ENCODE measurements at regions not wholly inside any gene's neighbourhood (a gene's known extent, or its start where the extent isn't known, plus 50 kb on each side); places are given as distances from the start of the nearest gene placed in this dataset.

GRCh38 chr4:187615972-187616371 lies 379.6 kb upstream of the ZFP42 start:
- no peak overlapping the region for H3K27ac ChIP-seq
- no peak overlapping the region for H3K4me3 ChIP-seq
- no peak for TF ChIP-seq CTCF (IDR thresholded peaks at IDR 0.05)
- no peak for TF ChIP-seq POLR2A (IDR thresholded peaks at IDR 0.05)
- no peak for TF ChIP-seq POLR2AphosphoS5 (IDR thresholded peaks at IDR 0.05; ENCODE audit: insufficient read depth in 1 of 2, low read depth in 1 of 2)
- no peaks in the 10 kb centered on the region for H3K9me3 ChIP-seq
- no peaks in the 10 kb centered on the region for H3K36me3 ChIP-seq
- H3K27me3 ChIP-seq = no peaks in the 10 kb centered on the region
- no peaks in the 10 kb centered on the region for H3K4me1 ChIP-seq
- intact Hi-C loops (cut with DNase I) = no loop called here
- no peak for DNase-seq (ENCODE audit: extremely low spot score in 2 of 2)

DNA sequence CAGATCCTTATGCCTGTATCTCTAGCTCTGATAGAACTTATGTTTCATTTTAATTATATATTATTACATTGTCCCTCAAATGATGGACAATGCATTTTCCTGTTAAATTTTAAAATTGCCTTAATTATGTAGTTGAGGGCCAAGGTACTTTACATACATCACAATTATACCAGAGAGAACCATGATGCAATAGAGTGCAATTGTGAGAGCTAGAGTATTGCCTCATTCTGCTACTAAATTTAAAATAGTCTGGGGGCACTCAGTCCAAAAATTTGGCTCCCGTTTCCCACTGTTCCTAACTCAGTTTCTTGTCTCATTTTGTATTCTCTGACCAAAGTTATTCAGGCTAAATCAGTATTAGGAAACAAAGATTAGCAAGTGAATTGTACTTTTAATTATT lies 378.5 kb upstream of the ZFP42 start:
- Histone ChIP-seq H3K9me3 (no peaks in the 10 kb centered on the region), H3K36me3 (no peaks in the 10 kb centered on the region), H3K4me1 (no peaks in the 10 kb centered on the region), H3K4me3 (no peak overlapping the region), H3K27ac (no peak overlapping the region), H3K27me3 (no peaks in the 10 kb centered on the region)
- intact Hi-C loops (cut with DNase I) = no loop called here
- no peak for DNase-seq (ENCODE audit: extremely low spot score in 2 of 2)
- TF ChIP-seq CTCF (IDR thresholded peaks at IDR 0.05) = no peak
- no peak for TF ChIP-seq POLR2AphosphoS5 (IDR thresholded peaks at IDR 0.05; ENCODE audit: insufficient read depth in 1 of 2, low read depth in 1 of 2)
- no peak for TF ChIP-seq POLR2A (IDR thresholded peaks at IDR 0.05)

DNA sequence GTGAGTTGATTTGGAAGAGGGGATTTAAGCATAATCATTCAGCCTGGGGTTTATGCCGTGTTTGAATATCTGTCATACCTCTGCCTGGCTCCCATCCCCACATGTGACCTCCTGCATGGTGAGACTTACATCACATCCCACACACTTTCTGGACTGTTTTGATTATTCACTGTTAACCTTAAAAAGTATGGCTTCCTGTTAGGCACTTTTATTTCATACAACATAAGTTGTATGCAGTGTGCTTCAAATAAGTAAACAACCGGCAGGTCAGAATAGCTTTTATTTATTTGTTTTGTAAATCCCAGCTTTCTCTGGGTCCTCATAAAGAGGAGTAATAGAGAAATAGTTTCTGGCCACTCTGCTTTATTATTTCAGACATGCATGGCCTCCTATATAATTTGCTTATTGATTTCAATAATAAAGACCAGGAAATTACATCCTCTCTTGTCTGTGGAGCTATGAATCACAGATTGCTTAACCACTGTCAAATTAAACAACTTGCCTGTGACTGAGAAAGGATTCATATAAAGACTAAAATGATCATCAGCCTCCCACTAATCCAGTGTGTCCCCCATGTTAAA lies 376.8 kb upstream of the ZFP42 start:
- intact Hi-C loops (cut with DNase I) = no loop called here
- TF ChIP-seq POLR2A (IDR thresholded peaks at IDR 0.05) = no peak
- no peak overlapping the region for H3K4me3 ChIP-seq
- H3K9me3 ChIP-seq = no peaks in the 10 kb centered on the region
- no peaks in the 10 kb centered on the region for H3K27me3 ChIP-seq
- DNase-seq (ENCODE audit: extremely low spot score in 2 of 2) = no peak
- no peaks in the 10 kb centered on the region for H3K4me1 ChIP-seq
- no peaks in the 10 kb centered on the region for H3K36me3 ChIP-seq
- H3K27ac ChIP-seq = no peak overlapping the region

GRCh38 chr4:187619319-187619718 lies 376.3 kb upstream of the ZFP42 start:
- H3K4me1 ChIP-seq = no peaks in the 10 kb centered on the region
- TF ChIP-seq POLR2AphosphoS5 (IDR thresholded peaks at IDR 0.05; ENCODE audit: insufficient read depth in 1 of 2, low read depth in 1 of 2) (no peak), POLR2A (IDR thresholded peaks at IDR 0.05) (no peak), CTCF (IDR thresholded peaks at IDR 0.05) (no peak)
- no peak overlapping the region for H3K4me3 ChIP-seq
- H3K27me3 ChIP-seq = no peaks in the 10 kb centered on the region
- intact Hi-C loops (cut with DNase I) = no loop called here
- no peak overlapping the region for H3K27ac ChIP-seq
- DNase-seq (ENCODE audit: extremely low spot score in 2 of 2) = no peak
- no peaks in the 10 kb centered on the region for H3K36me3 ChIP-seq
- H3K9me3 ChIP-seq = no peaks in the 10 kb centered on the region

GRCh38 chr4:187632260-187632995 lies 363.1 kb upstream of the ZFP42 start:
- Histone ChIP-seq H3K36me3 (no peaks in the 10 kb centered on the region), H3K27ac (no peak overlapping the region), H3K4me1 (no peaks in the 10 kb centered on the region), H3K4me3 (no peak overlapping the region), H3K27me3 (no peaks in the 10 kb centered on the region), H3K9me3 (no peaks in the 10 kb centered on the region)
- intact Hi-C loops (cut with DNase I) = no loop called here
- DNase-seq (ENCODE audit: extremely low spot score in 2 of 2) = no peak
- no peak for TF ChIP-seq CTCF (IDR thresholded peaks at IDR 0.05)
- no peak for TF ChIP-seq POLR2AphosphoS5 (IDR thresholded peaks at IDR 0.05; ENCODE audit: insufficient read depth in 1 of 2, low read depth in 1 of 2)
- TF ChIP-seq POLR2A (IDR thresholded peaks at IDR 0.05) = no peak
